SK-N-DZ (cell line): ENCODE measurements at regions not wholly inside any gene's neighbourhood (a gene's known extent, or its start where the extent isn't known, plus 50 kb on each side); places are given as distances from the start of the nearest gene placed in this dataset.

ENCODE experiments used
- DNase-seq: peaks from one replicate; pipeline ENCODE4 v3.0.0-alpha.2; 2015; ENCODE audit warnings: low spot score

- DNase-seq = no peak
These were observed 197.0 kb downstream of the FAT4 start for GRCh38 chr4:125511715-125512114.

- DNase-seq = no peak
These were observed 200.3 kb downstream of the FAT4 start for GRCh38 chr4:125515016-125515415.

GRCh38 chr4:125517831-125518230 lies 203.1 kb downstream of the FAT4 start:
- no peak for DNase-seq

GRCh38 chr4:125518281-125518680 lies 203.5 kb downstream of the FAT4 start:
- no peak for DNase-seq

- DNase-seq = no peak
These were observed 204.8 kb downstream of the FAT4 start for GRCh38 chr4:125519371-125520146.

- DNase-seq = no peak
These were observed 205.7 kb downstream of the FAT4 start for GRCh38 chr4:125520258-125520990.

- DNase-seq = no peak
These were observed 207.8 kb downstream of the FAT4 start for GRCh38 chr4:125522588-125522987.

- no peak for DNase-seq
These were observed 208.2 kb downstream of the FAT4 start for GRCh38 chr4:125522992-125523391.

- DNase-seq = no peak
These were observed 211.7 kb downstream of the FAT4 start for GRCh38 chr4:125526420-125526819.

- peak; percentile 6 for DNase-seq
These were observed 212.9 kb downstream of the FAT4 start for GRCh38 chr4:125527681-125528080.

- no peak for DNase-seq
These were observed 214.3 kb downstream of the FAT4 start for GRCh38 chr4:125529071-125529470.

- no peak for DNase-seq
These were observed 223.9 kb downstream of the FAT4 start for GRCh38 chr4:125538670-125539069.

GRCh38 chr4:125539691-125540090 lies 224.9 kb downstream of the FAT4 start:
- no peak for DNase-seq

- DNase-seq = no peak
These were observed 227.2 kb downstream of the FAT4 start for GRCh38 chr4:125541836-125542385.

GRCh38 chr4:125546272-125546671 lies 231.5 kb downstream of the FAT4 start:
- DNase-seq = no peak

- DNase-seq = no peak
These were observed 233.1 kb downstream of the FAT4 start for GRCh38 chr4:125547836-125548235.

GRCh38 chr4:125550769-125551168 lies 236.0 kb downstream of the FAT4 start:
- DNase-seq = no peak

GRCh38 chr4:125551466-125551865 lies 236.7 kb downstream of the FAT4 start:
- no peak for DNase-seq

- DNase-seq = no peak
These were observed 237.2 kb downstream of the FAT4 start for GRCh38 chr4:125551967-125552366.

GRCh38 chr4:125572601-125573000 lies 257.8 kb downstream of the FAT4 start:
- DNase-seq = no peak

- no peak for DNase-seq
These were observed 258.6 kb downstream of the FAT4 start for GRCh38 chr4:125573368-125573767.

GRCh38 chr4:125573786-125574185 lies 259.0 kb downstream of the FAT4 start:
- no peak for DNase-seq

- no peak for DNase-seq
These were observed 267.5 kb downstream of the FAT4 start for GRCh38 chr4:125582302-125582701.
